SK-N-SH treated with all-trans-retinoic acid at 6 μM for 48 hours (cell line): ENCODE measurements at regions not wholly inside any gene's neighbourhood (a gene's known extent, or its start where the extent isn't known, plus 50 kb on each side); places are given as distances from the start of the nearest gene placed in this dataset.

ENCODE experiments used
- ATAC-seq: fragments of 200-7000 bp; cut with Tn5 transposase; 3 replicates; pipeline ENCODE4 v1.9.1; 2020; ENCODE audit warnings: mild to moderate bottlenecking, moderate library complexity
- BACH2 ChIP-seq: fragments of 250-450 bp; sonication (Bioruptor Pico); IDR thresholded peaks from 2 replicates; pipeline ENCODE4 v1.9.0; 2021; ENCODE audit warnings: mild to moderate bottlenecking, borderline replicate concordance
- CREB5 ChIP-seq: fragments of 250-450 bp; sonication (Bioruptor Pico); IDR thresholded peaks from 2 replicates; pipeline ENCODE4 v1.5.1; 2020; ENCODE audit warnings: low read depth, mild to moderate bottlenecking, moderate library complexity
- ESRRG ChIP-seq: fragments of 250-450 bp; sonication (Bioruptor Pico); IDR thresholded peaks from 2 replicates; pipeline ENCODE4 v1.6.1; 2021; ENCODE audit warnings: mild to moderate bottlenecking
- OSR1 ChIP-seq: fragments of 250-450 bp; sonication (Bioruptor Pico); IDR thresholded peaks from 2 replicates; pipeline ENCODE4 v1.8.0; 2022; ENCODE audit warnings: moderate library complexity, mild to moderate bottlenecking, inconsistent platforms
- PATZ1 ChIP-seq: fragments of 250-450 bp; sonication (Bioruptor Pico); IDR thresholded peaks from 2 replicates; pipeline ENCODE4 v1.8.0; 2020; ENCODE audit warnings: mild to moderate bottlenecking, moderate library complexity, borderline replicate concordance
- POU6F1 ChIP-seq: fragments of 250-450 bp; sonication (Bioruptor Pico); IDR thresholded peaks from 2 replicates; pipeline ENCODE4 v1.8.0; 2021; ENCODE audit warnings: low read depth, mild to moderate bottlenecking, moderate library complexity, borderline replicate concordance
- RARB ChIP-seq: fragments of 250-450 bp; sonication (Bioruptor Pico); IDR thresholded peaks from 2 replicates; pipeline ENCODE4 v1.8.0; 2021; ENCODE audit warnings: mild to moderate bottlenecking, moderate library complexity
- SNAI2 ChIP-seq: fragments of 250-450 bp; sonication (Bioruptor Pico); IDR thresholded peaks from 2 replicates; pipeline ENCODE4 v1.5.0; 2020; ENCODE audit warnings: mild to moderate bottlenecking, moderate library complexity
- TCF4 ChIP-seq: fragments of 250-450 bp; sonication (Bioruptor Pico); IDR thresholded peaks from 2 replicates; pipeline ENCODE4 v1.8.0; 2021; ENCODE audit warnings: mild to moderate bottlenecking, moderate library complexity, borderline replicate concordance
- TOX ChIP-seq: fragments of 250-450 bp; sonication (Bioruptor Pico); IDR thresholded peaks from 2 replicates; pipeline ENCODE4 v1.8.0; 2021; ENCODE audit warnings: mild to moderate bottlenecking, moderate library complexity, borderline replicate concordance
- TSHZ2 ChIP-seq: fragments of 250-450 bp; sonication (Bioruptor Pico); IDR thresholded peaks from 2 replicates; pipeline ENCODE4 v1.5.0; 2020; ENCODE audit warnings: mild to moderate bottlenecking, moderate library complexity
- ZFP3 ChIP-seq: fragments of 250-450 bp; sonication (Bioruptor Pico); IDR thresholded peaks from 2 replicates; pipeline ENCODE4 v1.5.0; 2020; ENCODE audit warnings: mild to moderate bottlenecking, moderate library complexity
- ZFP30 ChIP-seq: fragments of 450-650 bp; formaldehyde crosslinking; IDR thresholded peaks from 2 replicates; pipeline ENCODE4 v1.5.0; 2022; ENCODE audit warnings: mild to moderate bottlenecking, moderate library complexity
- ZNF70 ChIP-seq: fragments of 450-650 bp; formaldehyde crosslinking; IDR thresholded peaks from 2 replicates; pipeline ENCODE4 v1.5.0; 2020; ENCODE audit warnings: mild to moderate bottlenecking, moderate library complexity
- ZNF8 ChIP-seq: fragments of 450-650 bp; formaldehyde crosslinking; IDR thresholded peaks from 2 replicates; pipeline ENCODE4 v1.5.0; 2020; ENCODE audit warnings: mild to moderate bottlenecking, moderate library complexity

GRCh38 chr3:34920806-34921205 lies 718.5 kb upstream of the ARPP21 start (continued):
- TF ChIP-seq TSHZ2 (CRISPR knock-in tag), result no peak

- no peak for ATAC-seq
- TF ChIP-seq ZNF8 (no peak), ZFP30 (CRISPR knock-in tag) (no peak), SNAI2 (no peak), ZNF70 (no peak), POU6F1 (CRISPR knock-in tag) (no peak), OSR1 (CRISPR knock-in tag) (no peak), RARB (CRISPR knock-in tag) (no peak), ESRRG (CRISPR knock-in tag) (no peak), BACH2 (CRISPR knock-in tag) (no peak), CREB5 (CRISPR knock-in tag) (no peak)
- TF ChIP-seq, all 23 proteins: peak for 0
Measured at GRCh38 chr3:34924961-34925360, 714.4 kb upstream of the ARPP21 start.

GRCh38 chr3:34925851-34926250 lies 713.5 kb upstream of the ARPP21 start:
- TF ChIP-seq TSHZ2 (CRISPR knock-in tag) (no peak), PATZ1 (no peak), OSR1 (CRISPR knock-in tag) (no peak)
- ATAC-seq, result no peak

GRCh38 chr3:34929036-34929435 lies 710.3 kb upstream of the ARPP21 start:
- TF ChIP-seq TOX (CRISPR knock-in tag), result no peak
- TF ChIP-seq SNAI2, result no peak
- TF ChIP-seq ZNF70, result no peak
- TF ChIP-seq ZFP3 (CRISPR knock-in tag), result no peak
- no peak for TF ChIP-seq BACH2 (CRISPR knock-in tag)
- no peak for TF ChIP-seq RARB (CRISPR knock-in tag)
- ATAC-seq, result no peak

- no peak for ATAC-seq
- TF ChIP-seq TCF4 (no peak), TSHZ2 (CRISPR knock-in tag) (no peak)
- TF ChIP-seq, all 23 proteins: peak for 0
Measured at GRCh38 chr3:34934660-34935059, 704.7 kb upstream of the ARPP21 start.
